Left ventricle myocardium inferior (tissue), 1 donor: ENCODE measurements at regions not wholly inside any gene's neighbourhood (a gene's known extent, or its start where the extent isn't known, plus 50 kb on each side); places are given as distances from the start of the nearest gene placed in this dataset.

ENCODE experiments used
- DNase-seq: peaks from one replicate; pipeline ENCODE4 v3.0.0-alpha.2; 2020
- H3K27ac ChIP-seq: fragments of 200-600 bp; replicated peaks from 2 replicates; pipeline ENCODE4 v1.8.0; 2021
- H3K27me3 ChIP-seq: fragments of 200-600 bp; 2 replicates; pipeline ENCODE4 v1.8.0; 2021; ENCODE audit warnings: low read depth
- H3K36me3 ChIP-seq: fragments of 200-600 bp; 2 replicates; pipeline ENCODE4 v1.8.0; 2021
- H3K4me1 ChIP-seq: fragments of 200-600 bp; 2 replicates; pipeline ENCODE4 v1.8.0; 2021
- H3K4me3 ChIP-seq: fragments of 200-600 bp; 2 replicates; pipeline ENCODE4 v1.8.0; 2021; ENCODE audit warnings: mild to moderate bottlenecking, moderate library complexity
- H3K9me3 ChIP-seq: fragments of 200-600 bp; replicated peaks from 2 replicates; pipeline ENCODE4 v1.8.0; 2021
- intact Hi-C: fragments of 100-400 bp; cut with micrococcal nuclease; formaldehyde crosslinking; loops from one replicate; pipeline ENCODE4 v1.11.0; 2022
- TF ChIP-seq, protein P1 (sequence below): fragments of 200-600 bp; IDR thresholded peaks from 2 replicates; pipeline ENCODE4 v1.8.0; 2021; ENCODE audit warnings: antibody characterized with exemption, mild to moderate bottlenecking, borderline replicate concordance
- donor health status: DM: no; HTN: yes; CAD: no; lungs with severe emphysema.

- H3K27ac ChIP-seq = no peak overlapping the region
- no peak for DNase-seq
- no peaks in the 10 kb centered on the region for H3K36me3 ChIP-seq
- no peak overlapping the region for H3K4me3 ChIP-seq
- H3K9me3 ChIP-seq = no peaks in the 10 kb centered on the region
- peaks cover 68% of the 10 kb centered on the region for H3K27me3 ChIP-seq
- no peaks in the 10 kb centered on the region for H3K4me1 ChIP-seq
- TF ChIP-seq, protein P1, sequence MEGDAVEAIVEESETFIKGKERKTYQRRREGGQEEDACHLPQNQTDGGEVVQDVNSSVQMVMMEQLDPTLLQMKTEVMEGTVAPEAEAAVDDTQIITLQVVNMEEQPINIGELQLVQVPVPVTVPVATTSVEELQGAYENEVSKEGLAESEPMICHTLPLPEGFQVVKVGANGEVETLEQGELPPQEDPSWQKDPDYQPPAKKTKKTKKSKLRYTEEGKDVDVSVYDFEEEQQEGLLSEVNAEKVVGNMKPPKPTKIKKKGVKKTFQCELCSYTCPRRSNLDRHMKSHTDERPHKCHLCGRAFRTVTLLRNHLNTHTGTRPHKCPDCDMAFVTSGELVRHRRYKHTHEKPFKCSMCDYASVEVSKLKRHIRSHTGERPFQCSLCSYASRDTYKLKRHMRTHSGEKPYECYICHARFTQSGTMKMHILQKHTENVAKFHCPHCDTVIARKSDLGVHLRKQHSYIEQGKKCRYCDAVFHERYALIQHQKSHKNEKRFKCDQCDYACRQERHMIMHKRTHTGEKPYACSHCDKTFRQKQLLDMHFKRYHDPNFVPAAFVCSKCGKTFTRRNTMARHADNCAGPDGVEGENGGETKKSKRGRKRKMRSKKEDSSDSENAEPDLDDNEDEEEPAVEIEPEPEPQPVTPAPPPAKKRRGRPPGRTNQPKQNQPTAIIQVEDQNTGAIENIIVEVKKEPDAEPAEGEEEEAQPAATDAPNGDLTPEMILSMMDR = no peak
- intact Hi-C loops = no loop called here
These were observed 130.0 kb upstream of the NTM start for GRCh38 chr11:131240421-131240820.

GRCh38 chr11:131242476-131243000, 127.9 kb upstream of the NTM start:
- H3K4me3 ChIP-seq = no peak overlapping the region
- TF ChIP-seq, protein P1 = no peak
- DNase-seq = no peak
- peaks cover 69% of the 10 kb centered on the region for H3K27me3 ChIP-seq
- intact Hi-C loops = no loop called here
- no peaks in the 10 kb centered on the region for H3K9me3 ChIP-seq
- H3K36me3 ChIP-seq = no peaks in the 10 kb centered on the region
- H3K27ac ChIP-seq = no peak overlapping the region
- no peaks in the 10 kb centered on the region for H3K4me1 ChIP-seq

GRCh38 chr11:131246156-131246555, 124.3 kb upstream of the NTM start:
- TF ChIP-seq, protein P1 = no peak
- Histone ChIP-seq H3K36me3 (no peaks in the 10 kb centered on the region), H3K27ac (no peak overlapping the region), H3K27me3 (peaks cover 65% of the 10 kb centered on the region), H3K4me1 (no peaks in the 10 kb centered on the region), H3K4me3 (no peak overlapping the region), H3K9me3 (no peaks in the 10 kb centered on the region)
- intact Hi-C loops = no loop called here
- no peak for DNase-seq

DNA sequence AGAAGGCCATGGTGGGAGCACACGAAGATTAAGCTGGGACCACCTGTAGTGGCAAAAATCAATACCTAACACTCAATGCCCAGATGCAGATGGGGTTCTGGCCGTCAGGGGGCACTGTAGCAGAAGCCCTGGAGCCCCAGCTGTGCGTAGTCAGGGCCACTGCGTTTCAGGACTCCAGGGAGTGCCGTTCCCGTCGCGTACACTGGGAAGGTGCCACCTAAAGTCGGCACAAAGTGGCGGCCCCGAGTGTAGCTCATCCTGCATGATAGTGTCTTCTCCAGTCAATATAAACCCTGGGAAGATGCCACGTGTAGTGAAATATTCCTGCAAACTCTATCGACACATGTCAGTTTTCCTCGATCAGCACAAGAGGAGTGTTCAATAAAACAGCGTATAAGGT, 123.8 kb upstream of the NTM start:
- no peaks in the 10 kb centered on the region for H3K4me1 ChIP-seq
- no peaks in the 10 kb centered on the region for H3K36me3 ChIP-seq
- TF ChIP-seq, protein P1 = peak; percentile 63
- H3K27ac ChIP-seq = no peak overlapping the region
- peaks cover 66% of the 10 kb centered on the region for H3K27me3 ChIP-seq
- peak; percentile 39 for DNase-seq
- no peak overlapping the region for H3K4me3 ChIP-seq
- no peaks in the 10 kb centered on the region for H3K9me3 ChIP-seq
- intact Hi-C loops = no loop called here

DNA sequence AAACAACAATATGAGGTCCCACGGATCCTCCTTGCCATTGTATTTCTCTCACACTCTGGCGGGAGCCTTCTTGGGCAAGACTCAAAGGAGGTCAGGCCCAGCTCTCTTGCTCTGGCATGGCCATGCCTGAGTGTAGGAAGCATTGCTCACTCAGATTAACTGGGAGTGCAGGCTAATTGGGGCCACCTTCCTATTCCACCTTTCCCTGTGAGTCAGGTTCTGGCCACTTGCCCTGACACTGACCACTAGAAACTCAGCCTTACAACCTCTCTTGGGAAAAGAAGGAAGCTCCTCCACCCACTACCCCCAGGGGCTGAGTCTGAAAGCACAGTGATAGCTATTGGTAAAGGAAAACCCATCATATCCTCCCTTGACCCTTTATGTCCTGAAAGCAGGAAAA, 121.8 kb upstream of the NTM start:
- Histone ChIP-seq H3K27me3 (peaks cover 71% of the 10 kb centered on the region), H3K36me3 (no peaks in the 10 kb centered on the region), H3K4me1 (no peaks in the 10 kb centered on the region), H3K4me3 (no peak overlapping the region), H3K27ac (no peak overlapping the region), H3K9me3 (no peaks in the 10 kb centered on the region)
- TF ChIP-seq, protein P1 = no peak
- intact Hi-C loops = no loop called here
- DNase-seq = no peak
